ENCODE measurements at regions not wholly inside any gene's neighbourhood (a gene's known extent, or its start where the extent isn't known, plus 50 kb on each side); places are given as distances from the start of the nearest gene placed in this dataset.

DNA sequence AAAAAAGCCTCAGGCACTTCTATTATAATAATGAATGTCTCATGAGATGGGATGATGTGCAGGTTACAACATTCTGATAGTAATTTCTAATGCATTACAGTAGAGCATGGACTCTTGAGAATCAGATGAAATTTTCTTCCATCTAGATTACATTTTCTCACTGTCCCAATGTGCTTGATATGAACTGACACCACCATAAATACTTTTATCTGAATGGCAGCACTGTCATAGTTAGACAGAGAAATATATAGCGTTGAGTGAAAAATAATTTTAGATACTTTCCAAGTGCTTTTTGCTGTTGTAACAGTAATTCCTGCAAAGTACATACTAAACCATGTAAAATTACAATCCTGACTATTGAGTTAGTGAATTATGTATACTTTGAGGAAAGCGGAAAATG lies 630.1 kb downstream of the BRINP3 start:
- ChIA-PET POLR2A (ENCODE audit: unreplicated experiment) (no interaction called here), CTCF (no interaction called here)
- TF ChIP-seq EZH2 (IDR thresholded peaks at IDR 0.05; ENCODE audit: low read depth) = no peak
- TF ChIP-seq, protein P1, sequence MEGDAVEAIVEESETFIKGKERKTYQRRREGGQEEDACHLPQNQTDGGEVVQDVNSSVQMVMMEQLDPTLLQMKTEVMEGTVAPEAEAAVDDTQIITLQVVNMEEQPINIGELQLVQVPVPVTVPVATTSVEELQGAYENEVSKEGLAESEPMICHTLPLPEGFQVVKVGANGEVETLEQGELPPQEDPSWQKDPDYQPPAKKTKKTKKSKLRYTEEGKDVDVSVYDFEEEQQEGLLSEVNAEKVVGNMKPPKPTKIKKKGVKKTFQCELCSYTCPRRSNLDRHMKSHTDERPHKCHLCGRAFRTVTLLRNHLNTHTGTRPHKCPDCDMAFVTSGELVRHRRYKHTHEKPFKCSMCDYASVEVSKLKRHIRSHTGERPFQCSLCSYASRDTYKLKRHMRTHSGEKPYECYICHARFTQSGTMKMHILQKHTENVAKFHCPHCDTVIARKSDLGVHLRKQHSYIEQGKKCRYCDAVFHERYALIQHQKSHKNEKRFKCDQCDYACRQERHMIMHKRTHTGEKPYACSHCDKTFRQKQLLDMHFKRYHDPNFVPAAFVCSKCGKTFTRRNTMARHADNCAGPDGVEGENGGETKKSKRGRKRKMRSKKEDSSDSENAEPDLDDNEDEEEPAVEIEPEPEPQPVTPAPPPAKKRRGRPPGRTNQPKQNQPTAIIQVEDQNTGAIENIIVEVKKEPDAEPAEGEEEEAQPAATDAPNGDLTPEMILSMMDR (conservative IDR thresholded peaks at IDR 0.05) = no peak
- Histone ChIP-seq H3K4me1 (replicated peaks; ENCODE audit: insufficient read depth) (no peaks in the 10 kb centered on the region), H3K27me3 (ENCODE audit: insufficient read depth, low read depth) (no peaks in the 10 kb centered on the region), H3K4me2 (no peak overlapping the region), H3K36me3 (ENCODE audit: low read depth) (no peaks in the 10 kb centered on the region), H3K27ac (no peak overlapping the region), H3K79me2 (ENCODE audit: low read depth) (no peaks in the 10 kb centered on the region), H3K4me3 (no peak overlapping the region), H3F3A (ENCODE audit: insufficient read depth, low read depth) (no peaks in the 10 kb centered on the region), H3K9me3 (ENCODE audit: insufficient read depth, low read depth) (no peaks in the 10 kb centered on the region), H2AFZ (no peak overlapping the region), H4K20me1 (ENCODE audit: insufficient read depth) (no peaks in the 10 kb centered on the region), H3K9me2 (ENCODE audit: insufficient read depth) (no peaks in the 10 kb centered on the region)
- BruUV-seq (replicated peaks) = no TSS peak
- DNase-seq = no peak
- intact Hi-C loops (cut with micrococcal nuclease; ENCODE audit: unreplicated experiment) = no loop called here

DNA sequence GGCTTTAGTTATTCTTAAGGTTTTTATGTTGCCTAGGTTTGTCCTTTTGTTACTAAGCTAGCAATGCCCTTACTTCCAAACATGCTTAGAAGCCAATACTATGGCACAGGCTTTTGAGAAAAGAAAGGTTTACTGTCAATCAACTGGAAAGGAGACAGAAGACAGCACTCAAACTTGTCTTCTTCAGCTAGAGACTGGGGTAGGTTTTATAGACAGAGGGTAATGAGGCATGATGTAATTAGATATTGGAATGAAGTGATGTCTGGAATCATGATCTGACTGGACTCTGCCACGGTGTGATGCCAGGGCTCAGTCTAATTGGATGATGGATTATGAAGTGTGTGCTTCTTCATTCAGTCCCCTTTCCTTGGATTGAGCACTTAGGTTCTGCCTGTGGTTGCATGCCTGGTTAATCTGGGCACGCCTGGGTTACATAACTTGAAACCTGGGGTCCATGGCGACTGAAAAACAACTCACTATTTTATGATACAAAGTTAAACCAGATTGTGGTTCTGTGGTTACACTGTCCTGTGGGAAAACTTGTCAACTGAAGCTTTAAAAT lies 625.8 kb downstream of the BRINP3 start:
- DNase-seq = no peak
- no peaks in the 10 kb centered on the region for H3K36me3 ChIP-seq (ENCODE audit: low read depth)
- H3K79me2 ChIP-seq (ENCODE audit: low read depth) = no peaks in the 10 kb centered on the region
- no peak for TF ChIP-seq EZH2 (IDR thresholded peaks at IDR 0.05; ENCODE audit: low read depth)
- TF ChIP-seq, protein P1 (conservative IDR thresholded peaks at IDR 0.05) = no peak
- no peaks in the 10 kb centered on the region for H3K9me3 ChIP-seq (ENCODE audit: insufficient read depth, low read depth)
- H2AFZ ChIP-seq = no peak overlapping the region; the same call in 1 of the 2 replicates
- H3K27ac ChIP-seq = no peak overlapping the region
- no peaks in the 10 kb centered on the region for H3F3A ChIP-seq (ENCODE audit: insufficient read depth, low read depth)
- BruUV-seq (replicated peaks) = no TSS peak
- H3K4me1 ChIP-seq (replicated peaks; ENCODE audit: insufficient read depth) = no peaks in the 10 kb centered on the region
- ChIA-PET POLR2A (ENCODE audit: unreplicated experiment) (no interaction called here), CTCF (no interaction called here)
- no peaks in the 10 kb centered on the region for H3K9me2 ChIP-seq (ENCODE audit: insufficient read depth)
- intact Hi-C loops (cut with micrococcal nuclease; ENCODE audit: unreplicated experiment) = no loop called here
- no peaks in the 10 kb centered on the region for H4K20me1 ChIP-seq (ENCODE audit: insufficient read depth)
- H3K27me3 ChIP-seq (ENCODE audit: insufficient read depth, low read depth) = no peaks in the 10 kb centered on the region
- H3K4me2 ChIP-seq = no peak overlapping the region
- H3K4me3 ChIP-seq = no peak overlapping the region

DNA sequence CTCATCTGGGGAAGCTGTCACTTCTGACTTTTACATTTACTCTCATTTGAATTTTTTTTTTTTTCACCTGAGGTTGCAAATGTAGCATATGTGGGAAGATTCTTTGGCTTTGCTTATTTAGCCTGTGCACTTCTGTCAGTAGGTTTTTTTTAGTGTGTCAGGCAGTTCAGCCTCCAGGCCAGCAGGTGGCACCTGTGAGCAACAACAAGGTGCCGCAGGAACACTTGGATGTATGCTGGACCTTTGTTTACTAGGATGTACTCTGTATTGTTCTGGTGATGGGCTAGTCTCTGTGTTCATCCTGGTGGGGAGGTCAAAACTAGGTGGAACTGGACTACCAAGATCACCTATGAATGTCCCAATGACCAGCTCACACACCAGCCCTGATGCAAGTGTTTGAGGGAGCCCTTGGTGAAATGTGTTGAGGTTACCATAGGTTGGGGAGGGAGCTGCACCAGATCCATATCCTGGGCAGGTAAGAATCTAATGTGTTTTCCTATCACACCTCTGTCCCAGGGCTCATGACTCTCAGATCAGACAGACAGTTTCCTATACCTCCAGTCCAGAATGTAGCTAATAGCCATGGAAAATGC lies 618.2 kb downstream of the BRINP3 start:
- DNase-seq = peak in 1 of 2 experiments; percentile 2
- no peaks in the 10 kb centered on the region; the same call in 1 of the 2 replicates for H3F3A ChIP-seq (ENCODE audit: insufficient read depth, low read depth)
- no peak overlapping the region for H3K27ac ChIP-seq
- H3K9me3 ChIP-seq (ENCODE audit: insufficient read depth, low read depth) = no peaks in the 10 kb centered on the region
- intact Hi-C loops (cut with micrococcal nuclease; ENCODE audit: unreplicated experiment) = no loop called here
- ChIA-PET CTCF (interaction anchor here (0.6 kb wide), 1 partner anchor 645 kb away, joined by 3 read pairs; no protein-coding TSS in a partner anchor), POLR2A (ENCODE audit: unreplicated experiment) (no interaction called here)
- H3K27me3 ChIP-seq (ENCODE audit: insufficient read depth, low read depth) = no peaks in the 10 kb centered on the region
- TF ChIP-seq EZH2 (IDR thresholded peaks at IDR 0.05; ENCODE audit: low read depth) = no peak
- TF ChIP-seq, protein P1 (conservative IDR thresholded peaks at IDR 0.05) = peak; percentile 83
- H3K79me2 ChIP-seq (ENCODE audit: low read depth) = no peaks in the 10 kb centered on the region
- H3K4me2 ChIP-seq = no peak overlapping the region
- H3K4me1 ChIP-seq (replicated peaks; ENCODE audit: insufficient read depth) = no peaks in the 10 kb centered on the region
- H3K4me3 ChIP-seq = no peak overlapping the region
- H3K9me2 ChIP-seq (ENCODE audit: insufficient read depth) = no peaks in the 10 kb centered on the region
- H3K36me3 ChIP-seq (ENCODE audit: low read depth) = no peaks in the 10 kb centered on the region
- H4K20me1 ChIP-seq (ENCODE audit: insufficient read depth) = no peaks in the 10 kb centered on the region
- no TSS peak for BruUV-seq (replicated peaks)
- no peak overlapping the region for H2AFZ ChIP-seq

All from PC-9 (cell line).